ENCODE measurements at regions not wholly inside any gene's neighbourhood (a gene's known extent, or its start where the extent isn't known, plus 50 kb on each side); places are given as distances from the start of the nearest gene placed in this dataset.
"Not testable (repeated sequence)": the region's sequence is repeated elsewhere in the genome, so short reads cannot be mapped to it uniquely, and the experiment has no call there.

DNA sequence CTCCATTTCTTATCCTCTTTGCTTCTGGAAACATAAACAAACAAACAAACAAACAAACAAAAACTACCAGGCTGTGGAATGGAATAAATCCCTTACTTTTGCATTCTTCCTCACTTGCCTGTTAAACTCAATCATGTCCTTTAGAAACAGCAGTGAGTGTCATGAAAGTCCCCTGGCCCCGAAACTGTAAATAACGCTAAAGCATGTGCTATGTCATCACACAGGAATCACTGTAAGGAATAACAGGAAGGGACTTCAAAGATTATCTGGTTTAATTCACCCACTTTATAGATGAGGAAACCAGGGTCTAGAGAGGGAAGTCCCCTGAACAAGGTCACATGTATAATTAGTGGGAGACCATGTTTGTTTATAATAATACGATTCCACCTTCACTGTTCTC, 159.4 kb upstream of the MEOX2 start:
- DNase-seq = no peak

DNA sequence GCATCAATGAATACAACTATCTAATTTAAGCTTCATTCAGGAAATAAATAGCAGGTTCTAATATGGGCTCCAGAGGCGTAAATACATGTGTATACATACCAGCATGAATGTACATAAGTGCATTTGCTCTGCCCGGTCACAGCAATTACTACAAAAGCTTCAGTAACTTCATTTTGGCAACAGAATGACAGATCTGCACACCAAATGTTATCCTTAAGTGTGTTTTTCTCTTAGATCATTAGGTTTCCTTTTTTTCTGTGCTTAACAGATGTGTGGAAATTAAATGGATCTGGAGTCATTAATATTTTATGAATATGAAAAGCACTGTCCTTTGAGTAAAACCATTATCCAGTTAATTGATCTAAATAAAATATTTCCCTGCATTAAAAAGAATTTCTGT, 159.0 kb upstream of the MEOX2 start:
- DNase-seq = no peak

DNA sequence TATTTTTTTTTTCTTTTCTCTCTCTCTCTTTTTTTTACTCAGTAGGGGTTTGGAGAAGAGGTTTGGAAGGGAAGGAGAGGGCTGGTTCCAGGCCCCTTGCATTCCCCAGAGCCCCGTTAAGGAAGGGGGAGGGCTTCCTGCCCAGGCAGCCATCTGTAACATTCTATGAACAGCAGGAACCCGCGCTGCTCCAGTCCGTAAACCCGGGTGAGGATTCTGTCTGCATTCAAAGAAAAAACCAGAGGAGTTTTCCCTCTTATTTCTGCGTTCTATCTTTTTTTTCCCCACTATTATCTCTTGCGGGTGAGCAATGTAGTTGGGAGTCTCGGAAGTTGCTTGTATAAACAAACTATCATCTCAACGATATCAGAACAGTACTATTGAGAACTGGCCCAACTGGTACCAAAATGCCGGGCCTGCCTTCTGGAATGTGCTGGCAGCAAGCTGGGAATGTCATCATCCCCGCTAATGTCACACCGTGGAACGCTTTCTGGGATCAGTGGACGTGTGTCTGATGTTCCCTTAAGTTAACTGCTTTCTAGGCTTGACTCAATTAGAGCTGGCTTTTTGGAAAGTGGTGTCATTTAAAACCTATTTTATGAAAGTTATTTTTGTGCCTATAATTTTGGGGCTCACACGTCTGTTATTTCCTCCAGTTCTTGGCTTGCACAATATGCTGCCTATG, 153.1 kb upstream of the MEOX2 start:
- no peak for DNase-seq

DNA sequence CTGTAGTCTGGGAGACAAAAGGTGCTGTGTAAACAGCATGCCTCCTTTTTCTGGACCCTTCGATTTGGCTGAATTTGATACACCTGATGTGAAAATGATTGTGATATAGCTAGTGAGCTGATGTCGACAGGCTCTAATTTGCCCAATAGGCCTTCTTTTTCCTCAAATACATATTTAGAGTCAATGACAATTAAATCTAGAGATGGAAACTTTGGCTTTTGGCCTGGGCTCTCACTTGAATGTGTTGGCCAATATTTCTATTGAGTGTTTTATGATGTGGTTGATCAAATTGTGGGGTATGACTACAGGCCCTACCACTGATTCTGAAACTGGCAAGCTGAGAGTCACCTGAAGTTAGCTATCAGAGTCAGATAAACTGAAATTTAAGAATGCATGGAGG, 151.8 kb upstream of the MEOX2 start:
- DNase-seq = no peak

DNA sequence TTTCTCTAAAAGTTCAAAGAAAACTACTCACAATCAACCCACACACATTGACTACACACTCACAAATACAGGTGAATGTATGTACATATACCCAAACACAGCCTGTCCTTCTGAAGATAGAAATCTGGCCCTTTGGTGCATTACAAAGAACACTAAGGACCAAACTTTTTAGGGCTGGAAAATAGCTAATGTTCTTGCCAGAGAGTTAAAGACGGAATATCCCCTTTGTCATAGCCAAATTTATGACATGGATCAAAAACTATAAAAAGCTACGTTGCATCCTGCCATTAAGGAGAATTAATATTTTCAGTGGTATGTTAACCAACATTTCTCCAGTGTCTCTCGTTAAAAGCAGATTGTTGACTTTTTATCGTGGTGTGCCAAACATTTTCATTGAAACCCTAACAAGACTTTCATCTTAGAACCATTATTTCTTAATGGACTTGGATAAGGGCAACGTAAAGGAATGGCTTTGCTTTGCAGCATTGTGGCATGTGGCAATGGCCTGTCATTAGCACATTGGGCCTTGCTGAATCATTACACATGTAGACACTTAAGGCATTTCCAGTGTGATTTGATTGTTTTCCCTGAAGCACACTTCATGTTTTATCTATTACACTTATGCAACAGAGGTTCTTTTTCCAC, 150.9 kb upstream of the MEOX2 start:
- DNase-seq = no peak

DNA sequence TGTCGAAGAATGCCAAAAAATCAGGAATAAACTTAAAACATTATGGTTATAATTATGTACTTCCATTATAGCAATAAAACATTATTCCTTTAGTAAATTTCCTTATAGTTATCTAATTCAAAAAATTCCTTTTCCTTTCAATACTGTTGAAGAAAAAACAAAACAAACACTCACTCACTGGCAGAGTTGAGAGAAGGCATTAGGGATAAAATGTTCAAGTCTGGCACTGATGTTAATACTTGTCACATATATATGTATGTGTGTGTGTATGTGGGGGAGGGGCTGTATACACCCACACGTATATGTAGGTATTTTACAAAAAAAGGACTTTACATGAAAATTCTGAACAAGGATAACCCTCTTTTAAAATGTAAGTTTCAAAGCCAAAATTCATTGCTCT, 150.2 kb upstream of the MEOX2 start:
- no peak for DNase-seq

DNA sequence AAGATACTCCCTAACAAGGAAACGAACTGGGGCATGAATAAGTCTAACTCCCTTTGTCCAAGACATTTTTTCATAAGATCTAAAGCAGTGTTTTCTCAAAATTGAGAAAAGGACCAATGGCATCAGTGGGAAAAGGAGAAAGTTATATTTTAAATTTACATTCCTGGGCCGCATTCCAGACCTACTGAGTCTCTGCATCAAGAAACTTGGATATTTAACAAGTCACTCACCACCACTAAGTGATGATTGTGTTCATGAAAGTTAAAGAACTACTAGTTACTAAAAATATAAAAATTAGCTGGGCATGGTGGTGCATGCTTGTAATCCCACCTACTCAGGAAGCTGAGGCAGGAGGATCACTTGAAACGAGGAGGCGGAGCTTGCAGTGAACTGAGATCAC, 149.6 kb upstream of the MEOX2 start:
- no peak for DNase-seq

DNA sequence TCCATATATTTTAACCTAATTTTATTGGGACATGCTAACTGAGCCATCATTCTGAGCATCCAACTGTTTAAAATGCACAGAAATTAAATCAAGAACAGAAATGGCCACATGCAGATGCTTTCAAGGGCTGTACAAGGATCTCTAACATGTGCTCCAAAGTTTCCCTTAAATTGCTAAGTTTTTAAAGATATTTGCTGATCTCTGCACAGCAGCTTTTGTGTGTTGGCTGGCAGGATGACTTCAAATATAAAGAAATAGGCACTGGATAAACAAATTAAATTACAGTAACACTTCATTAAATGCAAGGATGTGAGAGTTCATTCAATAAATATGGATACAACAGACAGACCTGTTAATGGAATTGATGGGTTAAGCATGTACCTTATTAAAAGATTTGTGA, 148.0 kb upstream of the MEOX2 start:
- no peak for DNase-seq

DNA sequence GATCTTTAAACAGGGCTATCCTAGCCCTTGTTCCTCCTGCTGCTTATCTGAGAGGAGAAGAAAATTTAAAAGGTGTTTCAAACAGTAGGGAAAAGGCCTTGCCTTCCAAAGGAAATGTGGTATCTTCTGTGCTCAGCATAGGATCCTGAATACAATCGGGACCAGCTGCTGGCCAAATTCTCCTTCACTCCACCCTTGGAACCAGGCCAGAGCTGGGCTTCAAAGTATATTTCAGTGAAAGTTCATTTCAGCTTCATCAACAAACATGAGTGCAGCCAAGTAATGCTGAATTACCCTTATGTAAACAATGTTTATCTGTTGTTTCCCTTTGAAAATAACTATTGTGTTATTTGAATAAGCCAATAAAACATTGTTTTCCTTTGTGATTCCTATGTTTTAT, 146.5 kb upstream of the MEOX2 start:
- DNase-seq = no peak

DNA sequence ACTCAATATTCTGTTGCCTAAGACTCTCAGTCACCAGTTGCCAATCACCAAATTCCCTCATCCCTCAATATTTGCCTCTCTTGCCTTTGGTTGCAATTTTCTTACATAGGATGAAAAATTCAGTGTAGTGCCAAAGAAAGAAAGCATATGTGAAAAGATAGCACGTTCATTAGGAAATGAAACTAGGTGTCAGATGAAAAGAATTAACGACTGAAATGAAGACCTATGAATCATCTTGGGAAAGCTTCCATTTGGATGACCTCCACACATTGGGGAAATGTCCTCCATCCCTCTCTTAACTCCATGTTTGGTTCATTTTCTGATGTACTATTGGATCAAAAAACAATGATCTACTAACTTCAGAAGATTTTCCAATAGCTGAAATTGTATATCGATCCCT, 145.1 kb upstream of the MEOX2 start:
- DNase-seq = no peak

DNA sequence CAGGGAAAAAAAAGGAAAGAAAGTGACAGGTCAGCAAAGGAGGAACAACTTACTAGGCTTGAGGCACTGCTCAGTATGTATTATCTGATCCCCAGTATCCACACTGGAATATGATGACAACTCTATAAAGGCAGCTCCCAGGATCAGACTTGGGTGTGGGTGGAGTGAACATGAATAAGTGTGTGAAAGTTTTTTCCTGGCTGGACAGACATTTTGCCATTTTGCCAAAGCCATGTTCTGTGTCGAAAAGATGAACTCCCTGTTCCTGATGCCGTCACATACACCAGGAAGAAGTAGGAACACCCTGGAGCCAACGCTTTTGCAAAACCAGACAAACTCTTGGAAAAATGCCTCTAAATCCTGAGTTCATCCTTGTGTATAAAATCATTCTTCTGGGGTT, 143.2 kb upstream of the MEOX2 start:
- no peak for DNase-seq

DNA sequence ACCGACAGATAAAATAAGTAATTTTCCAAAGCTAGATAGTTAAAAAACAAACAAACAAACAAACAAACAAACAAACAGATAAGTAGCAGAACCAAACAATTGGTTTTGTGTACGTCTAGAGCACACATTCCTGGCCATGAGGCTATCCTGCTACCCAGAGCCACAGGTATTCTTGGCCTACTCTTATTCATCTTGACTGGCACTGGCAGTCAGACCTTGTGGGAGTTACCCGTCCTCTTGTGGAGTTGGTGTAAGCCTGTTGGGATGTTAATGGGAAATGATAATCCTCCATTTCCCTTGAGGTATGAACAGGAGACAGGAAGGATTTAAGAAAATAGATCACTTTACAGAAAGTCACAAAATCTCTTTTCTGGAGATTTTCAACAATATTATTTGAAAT, 142.4 kb upstream of the MEOX2 start:
- no peak for DNase-seq

DNA sequence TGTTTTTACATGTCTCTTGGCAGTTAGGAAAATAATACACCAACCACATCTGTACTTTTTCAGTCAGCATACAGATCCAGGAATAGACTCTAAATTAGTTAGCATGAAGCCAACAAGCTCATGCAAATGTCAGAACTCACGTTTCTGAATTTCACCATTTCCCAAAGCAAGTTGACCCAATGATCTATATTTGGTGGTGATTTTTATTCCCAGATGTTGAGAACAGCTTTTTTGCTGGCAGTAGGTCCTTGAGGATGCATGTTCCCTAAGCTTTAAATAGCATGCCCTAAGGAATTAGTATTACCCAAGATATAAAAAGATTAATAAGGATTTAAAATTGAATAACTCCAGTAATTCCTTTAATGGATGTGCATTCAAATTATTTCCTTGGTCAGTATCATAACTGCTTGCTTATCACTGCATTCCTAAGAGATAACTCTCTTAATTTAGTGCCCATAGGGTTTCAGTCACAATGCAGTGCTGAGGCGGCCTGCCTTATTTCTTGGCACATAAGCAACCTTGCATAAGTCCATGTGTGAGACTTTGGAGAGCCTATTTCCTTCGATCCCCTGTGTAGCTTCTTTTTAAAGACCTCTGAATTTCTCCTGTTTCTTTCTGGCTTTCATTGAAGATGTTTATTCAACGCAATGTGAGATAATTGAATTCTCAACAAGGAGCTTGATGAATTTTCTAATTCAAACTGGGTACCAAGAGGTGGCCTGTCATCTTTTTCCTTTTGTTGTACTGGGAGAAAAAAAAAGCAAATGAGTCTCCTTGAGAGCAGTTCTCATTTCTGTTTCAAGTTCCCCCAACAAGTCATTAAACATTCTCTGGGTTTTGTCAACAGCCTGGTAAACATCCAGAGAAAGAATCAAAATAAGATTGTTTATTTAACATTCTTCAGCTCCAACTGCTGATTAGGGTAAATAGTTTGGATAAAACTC, 135.3 kb upstream of the MEOX2 start:
- no peak for DNase-seq

DNA sequence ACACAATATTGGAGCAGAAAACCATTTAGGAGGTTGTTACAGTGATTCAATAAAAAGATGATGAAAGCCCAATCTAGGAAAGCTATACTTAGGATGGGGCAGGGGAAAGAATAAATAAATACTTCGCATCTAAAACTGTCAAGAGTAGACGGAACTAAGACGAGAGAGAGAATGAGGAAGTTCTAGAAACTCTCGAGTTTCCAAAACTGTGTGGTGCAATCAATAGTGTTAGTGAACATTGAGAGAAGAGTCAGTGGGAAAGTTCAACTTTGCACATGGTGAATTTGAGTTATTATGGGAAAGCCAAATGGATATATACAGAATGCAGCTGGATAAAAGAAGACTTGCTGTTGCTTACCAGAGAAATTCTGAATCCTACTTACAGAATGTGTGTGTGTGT, 133.8 kb upstream of the MEOX2 start:
- DNase-seq = no peak

DNA sequence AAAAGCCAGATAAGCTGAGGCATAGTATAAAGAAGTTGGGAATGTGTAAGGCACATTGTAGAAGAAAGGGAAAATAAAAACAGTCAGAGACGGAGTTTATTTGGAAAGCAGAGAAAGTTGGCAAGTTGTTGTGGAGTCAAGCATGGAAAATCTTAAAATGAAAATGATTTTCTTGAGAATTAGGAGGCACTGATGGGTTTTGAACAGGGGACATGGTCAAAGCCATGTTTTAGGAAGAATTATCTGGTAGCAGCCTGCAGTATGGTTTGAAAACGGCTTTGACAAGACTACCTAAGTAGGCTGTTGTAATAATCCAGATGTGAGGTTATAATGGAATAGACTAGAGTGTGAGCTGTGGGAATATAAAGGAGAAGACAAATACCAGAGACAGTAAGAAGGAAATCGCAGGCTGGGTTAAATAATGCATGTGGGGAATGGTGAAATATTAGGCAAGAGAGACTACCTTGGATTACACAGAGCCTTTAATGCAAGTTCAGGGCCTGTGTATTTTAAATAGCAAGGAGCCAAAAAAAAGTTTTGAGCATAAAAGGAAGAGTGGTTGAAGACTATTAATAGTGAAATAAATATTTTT, 130.4 kb upstream of the MEOX2 start:
- no peak for DNase-seq

DNA sequence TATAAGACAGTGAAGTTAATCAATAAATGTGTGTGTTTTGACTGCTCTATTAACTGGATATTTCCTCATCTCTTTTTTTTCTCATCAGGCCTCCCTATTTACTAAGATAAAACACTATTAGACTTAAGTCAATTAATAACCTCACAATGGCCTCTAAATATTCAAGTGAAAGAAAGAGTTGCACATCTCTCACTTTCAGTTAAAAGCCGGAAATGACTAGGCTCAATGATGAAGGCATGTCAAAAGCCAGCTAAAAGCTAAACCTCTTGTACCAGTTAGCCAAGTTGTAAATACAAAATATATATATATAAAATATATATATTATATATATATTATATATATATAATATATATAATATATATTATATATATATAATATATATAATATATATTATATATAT, 127.0 kb upstream of the MEOX2 start:
- no peak for DNase-seq

DNA sequence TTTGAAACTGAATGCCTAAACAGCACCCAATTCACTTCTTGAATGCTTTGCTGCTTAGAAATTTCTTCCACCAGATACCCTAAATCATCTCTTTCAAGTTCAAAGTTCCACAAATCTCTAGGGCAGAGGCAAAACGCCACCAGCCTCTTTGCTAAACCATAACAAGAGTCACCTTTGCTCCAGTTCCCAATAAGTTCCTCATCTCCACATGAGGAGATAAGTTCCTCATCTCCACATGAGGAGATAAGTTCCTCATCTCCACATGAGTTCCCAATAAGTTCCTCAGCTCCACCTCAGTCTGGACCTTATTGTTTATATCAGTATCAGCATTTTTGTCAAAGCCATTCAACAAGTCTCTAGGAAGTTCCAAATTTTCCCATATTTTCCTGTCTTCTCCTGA, 123.9 kb upstream of the MEOX2 start:
- not testable (repeated sequence) for DNase-seq

DNA sequence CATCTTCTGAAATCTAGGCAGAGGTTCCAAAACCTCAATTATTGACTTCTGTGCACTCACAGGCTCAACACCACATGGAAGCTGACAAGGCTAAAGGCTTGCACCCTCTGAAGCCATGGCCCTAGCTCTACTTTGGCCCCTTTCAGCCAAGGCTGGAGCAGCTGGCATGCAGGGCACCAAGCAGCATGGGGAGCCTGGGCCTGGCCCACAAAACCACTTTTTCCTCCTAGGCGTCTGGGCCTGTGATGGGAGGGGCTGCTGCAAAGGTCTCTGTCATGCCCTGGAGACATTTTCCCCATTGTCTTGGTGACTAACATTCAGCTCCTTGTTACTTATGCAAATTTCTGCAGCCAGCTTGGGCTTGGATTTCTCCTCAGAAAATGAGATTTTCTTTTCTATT, 123.5 kb upstream of the MEOX2 start:
- DNase-seq = not testable (repeated sequence)

DNA sequence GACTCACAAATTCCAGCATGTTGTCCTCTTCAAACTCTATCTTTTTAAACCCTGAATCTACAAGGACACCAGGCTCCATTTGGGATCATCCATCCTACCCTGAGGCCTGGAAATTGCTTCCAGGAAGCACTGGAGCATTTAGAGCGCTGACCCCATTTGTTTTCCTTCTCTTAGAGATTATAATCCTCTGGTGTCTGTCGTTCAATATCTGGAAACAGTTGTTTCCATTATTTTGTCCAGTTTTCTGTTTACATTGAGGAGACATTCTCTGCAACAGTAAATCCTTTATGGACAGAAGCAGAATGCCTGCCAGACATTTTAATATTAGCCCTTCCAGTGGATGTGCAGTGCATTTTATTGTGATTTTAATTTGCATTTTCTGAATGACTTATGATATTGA, 119.4 kb upstream of the MEOX2 start:
- DNase-seq = no peak

DNA sequence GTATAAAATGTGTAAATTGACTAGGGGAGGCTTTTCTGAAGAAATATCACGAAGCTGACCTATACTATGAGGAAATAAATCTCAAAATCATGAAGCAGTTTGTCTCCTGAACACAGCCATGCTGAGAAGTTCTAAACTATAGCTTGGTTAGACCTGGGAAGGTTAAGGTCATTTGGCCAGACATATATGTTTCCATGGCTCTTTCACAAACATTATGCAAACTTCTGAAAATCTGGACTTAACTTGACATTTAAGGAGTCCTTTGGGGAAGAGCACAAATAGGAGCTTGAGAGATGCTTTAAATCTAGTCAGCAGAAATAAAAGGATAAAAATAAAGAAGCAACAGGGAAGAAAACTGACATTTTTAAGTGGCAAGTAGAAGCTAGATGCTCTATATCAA, 115.9 kb upstream of the MEOX2 start:
- no peak for DNase-seq

DNA sequence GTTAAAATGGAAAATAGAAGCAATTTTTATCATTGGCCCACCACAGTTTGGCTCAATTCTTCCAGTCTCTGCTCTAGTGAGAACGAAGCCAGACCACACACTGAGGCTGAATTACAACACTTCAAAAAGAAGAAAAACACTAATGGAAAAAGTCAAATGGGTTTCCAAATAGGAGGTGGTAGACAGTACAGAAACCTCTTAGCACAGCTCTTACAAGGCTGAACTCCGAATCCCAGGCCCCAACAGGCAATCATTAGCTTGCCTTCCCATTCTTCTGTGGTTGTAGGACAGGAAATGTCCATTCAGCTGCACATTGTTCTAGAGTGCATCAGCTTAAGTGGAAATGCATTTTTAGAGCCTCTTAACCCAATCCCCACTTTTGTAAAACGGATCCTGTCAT, 115.1 kb upstream of the MEOX2 start:
- DNase-seq = no peak

DNA sequence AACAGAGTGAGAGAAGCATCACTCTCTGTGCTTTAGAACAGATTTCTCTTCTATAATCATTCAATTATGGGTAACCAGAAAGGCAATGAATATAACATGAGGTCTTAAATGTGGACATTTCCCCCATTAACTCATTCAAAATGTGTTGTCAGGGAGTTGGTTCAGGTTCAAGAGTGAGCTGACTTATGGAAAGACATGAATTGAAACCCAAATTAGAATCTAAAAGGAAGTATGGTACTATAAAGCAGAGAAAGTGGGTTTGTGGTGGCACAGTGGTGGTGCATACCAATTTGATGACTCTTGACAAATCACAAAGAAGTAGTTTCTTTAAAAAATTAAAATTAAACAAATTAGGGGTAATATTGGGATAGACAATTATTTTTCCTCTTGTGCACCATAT, 114.6 kb upstream of the MEOX2 start:
- DNase-seq = no peak

DNA sequence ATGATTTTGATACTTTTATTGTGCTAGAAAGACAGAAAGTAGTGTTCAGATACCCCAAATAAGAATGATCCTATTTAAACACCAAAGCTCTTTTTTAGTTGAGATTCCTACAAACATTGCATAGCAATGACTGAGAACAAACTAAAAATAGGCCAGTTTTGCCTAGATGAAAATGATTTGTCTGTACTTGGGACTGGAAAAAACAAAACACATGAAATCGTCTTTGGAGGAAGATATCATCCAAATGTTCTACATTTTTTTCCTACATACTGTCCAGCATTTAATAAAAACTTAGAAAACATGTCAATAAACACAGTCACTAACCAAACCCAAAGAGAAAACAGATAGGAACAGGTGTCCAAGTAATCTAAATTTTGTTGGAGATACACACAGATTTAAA, 111.6 kb upstream of the MEOX2 start:
- DNase-seq = no peak

DNA sequence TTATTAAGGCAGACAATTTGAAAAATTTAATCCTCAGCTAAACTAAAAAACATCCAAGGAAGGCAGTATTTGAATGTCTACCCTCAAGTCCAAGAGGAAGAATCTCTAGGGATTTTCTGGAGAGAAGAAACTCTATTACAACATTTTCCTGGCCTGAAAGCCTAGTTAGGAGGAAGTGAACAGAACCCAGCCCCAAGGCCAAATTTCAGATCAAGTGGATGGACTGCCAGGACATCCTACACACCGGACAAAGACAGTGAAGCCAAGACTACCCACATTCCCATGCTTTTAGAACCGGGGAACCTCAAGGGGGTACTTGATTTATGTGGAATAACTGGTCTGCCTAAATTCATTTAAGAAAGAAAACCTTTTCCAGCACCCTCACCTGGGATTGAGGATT, 108.9 kb upstream of the MEOX2 start:
- DNase-seq = no peak
